ENCODE measurements at regions not wholly inside any gene's neighbourhood (a gene's known extent, or its start where the extent isn't known, plus 50 kb on each side); places are given as distances from the start of the nearest gene placed in this dataset.

GRCh38 chr2:516944-517343 lies 160.3 kb downstream of the TMEM18 start:
- DNase-seq (ENCODE audit: extremely low read depth in 1 of 2, low read depth in 1 of 2): no peak

DNA sequence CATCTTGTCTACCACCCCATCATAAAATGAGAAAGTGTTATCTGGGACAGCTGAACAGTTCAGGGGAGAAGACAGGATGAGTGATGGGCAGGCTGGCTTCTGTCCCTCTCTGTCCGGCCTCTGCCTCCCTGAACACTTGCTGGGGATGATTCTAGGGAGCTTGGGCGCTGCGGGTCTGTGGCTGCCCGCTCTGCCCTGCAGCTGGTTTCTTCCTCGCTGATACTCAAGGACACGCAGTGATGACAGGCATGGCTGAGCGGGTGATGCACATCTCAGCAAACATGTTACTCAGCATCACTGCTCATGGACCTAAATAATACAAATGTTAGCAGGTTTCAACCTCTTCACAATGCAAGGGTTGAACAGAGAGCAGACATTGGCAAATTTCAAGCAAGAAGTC lies 161.1 kb downstream of the TMEM18 start:
- no peak for DNase-seq (ENCODE audit: extremely low read depth in 1 of 2, low read depth in 1 of 2)

DNA sequence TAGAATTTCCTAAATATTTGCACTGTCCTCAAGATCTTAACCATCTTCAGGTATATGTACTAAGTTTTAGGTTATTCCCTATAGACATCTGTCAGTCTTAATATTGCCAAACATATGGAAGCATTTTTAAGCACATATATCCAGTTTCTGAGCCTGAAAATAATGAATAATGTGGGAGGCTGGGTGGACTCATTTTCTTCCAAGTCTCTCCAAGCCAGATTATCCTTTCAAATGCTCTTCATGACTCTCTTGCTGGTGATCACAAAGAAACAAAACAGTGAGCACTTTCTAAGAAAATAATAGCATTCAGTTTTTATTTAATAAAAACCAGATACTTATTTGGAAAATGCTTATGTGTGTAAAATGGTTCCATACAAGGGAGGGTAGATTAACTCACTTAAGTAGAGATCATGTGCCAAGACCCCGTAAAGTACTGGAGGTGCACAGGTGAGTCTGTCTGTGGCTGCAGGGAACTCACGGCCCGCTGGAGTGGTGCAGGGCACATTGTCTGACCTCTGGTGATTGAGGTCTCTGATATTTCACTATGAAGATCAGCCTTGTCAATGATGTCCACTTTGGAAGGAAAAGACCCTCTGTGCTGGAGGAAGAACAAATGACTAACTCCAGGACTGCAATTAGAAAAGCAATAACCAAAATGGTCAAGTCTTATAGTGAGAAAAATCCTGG lies 161.6 kb downstream of the TMEM18 start:
- DNase-seq (ENCODE audit: extremely low read depth in 1 of 2, low read depth in 1 of 2): no peak

DNA sequence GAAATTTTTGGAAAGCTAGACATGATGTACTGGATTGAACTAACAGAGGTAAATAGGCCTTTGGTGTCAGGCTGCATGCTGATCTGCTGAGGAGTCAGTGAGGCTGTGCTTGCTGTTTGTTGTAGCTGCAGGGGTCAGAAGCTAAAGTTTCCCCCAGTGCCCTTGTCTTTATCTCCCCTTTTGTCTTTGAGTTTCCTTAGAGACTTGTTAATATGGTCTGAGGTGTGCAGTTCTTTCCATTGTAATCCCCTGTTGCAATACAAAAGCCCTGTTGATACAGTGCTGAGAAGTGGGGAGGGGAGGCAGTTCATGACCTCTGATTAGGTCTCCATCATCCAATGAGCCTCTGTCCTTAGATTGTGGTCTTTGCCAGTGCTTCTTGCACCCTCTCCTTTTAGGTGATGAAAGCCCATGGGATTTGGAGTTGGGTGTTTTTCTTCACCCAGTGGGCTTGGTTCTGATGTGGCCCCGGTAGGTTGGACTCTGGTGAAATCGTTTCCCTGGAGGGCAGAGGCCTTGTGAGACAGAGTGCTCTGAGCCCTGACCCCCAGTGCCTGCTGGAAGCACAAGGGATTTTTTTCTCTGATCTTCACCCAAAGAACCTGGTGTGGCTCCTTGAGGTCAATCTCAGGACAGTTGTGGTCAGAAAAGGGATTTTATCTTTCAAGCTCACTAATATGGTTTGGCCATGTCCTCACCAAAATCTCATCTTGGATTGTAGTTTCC lies 163.1 kb downstream of the TMEM18 start:
- DNase-seq (ENCODE audit: extremely low read depth in 1 of 2, low read depth in 1 of 2): no peak

DNA sequence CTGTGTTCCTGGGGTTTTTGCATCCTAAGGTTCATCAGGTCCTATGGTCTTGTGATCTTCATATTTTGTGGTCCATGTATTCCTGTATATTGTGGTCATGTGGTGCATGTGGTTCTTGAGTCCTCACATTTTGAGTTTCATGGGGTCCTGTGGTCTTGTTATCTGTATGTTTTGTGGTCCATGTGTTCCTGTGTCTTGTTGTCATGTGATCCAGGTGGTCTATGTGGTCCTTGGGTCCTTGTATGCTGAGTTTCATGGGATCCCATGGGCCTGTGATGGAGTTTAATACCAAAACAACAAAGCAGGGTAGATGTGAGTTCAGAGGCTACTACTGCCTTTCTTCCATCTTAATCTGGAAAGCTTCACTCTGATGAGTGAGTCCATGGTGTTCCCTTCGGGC lies 166.4 kb downstream of the TMEM18 start:
- DNase-seq (ENCODE audit: extremely low read depth in 1 of 2, low read depth in 1 of 2): no peak

GRCh38 chr2:509888-510287 lies 167.3 kb downstream of the TMEM18 start:
- DNase-seq (ENCODE audit: extremely low read depth in 1 of 2, low read depth in 1 of 2): no peak

GRCh38 chr2:508121-508520 lies 169.1 kb downstream of the TMEM18 start:
- DNase-seq (ENCODE audit: extremely low read depth in 1 of 2, low read depth in 1 of 2): no peak

GRCh38 chr2:506866-507265 lies 170.3 kb downstream of the TMEM18 start:
- no peak for DNase-seq (ENCODE audit: extremely low read depth in 1 of 2, low read depth in 1 of 2)

GRCh38 chr2:506451-506850 lies 170.8 kb downstream of the TMEM18 start:
- DNase-seq (ENCODE audit: extremely low read depth in 1 of 2, low read depth in 1 of 2): no peak

DNA sequence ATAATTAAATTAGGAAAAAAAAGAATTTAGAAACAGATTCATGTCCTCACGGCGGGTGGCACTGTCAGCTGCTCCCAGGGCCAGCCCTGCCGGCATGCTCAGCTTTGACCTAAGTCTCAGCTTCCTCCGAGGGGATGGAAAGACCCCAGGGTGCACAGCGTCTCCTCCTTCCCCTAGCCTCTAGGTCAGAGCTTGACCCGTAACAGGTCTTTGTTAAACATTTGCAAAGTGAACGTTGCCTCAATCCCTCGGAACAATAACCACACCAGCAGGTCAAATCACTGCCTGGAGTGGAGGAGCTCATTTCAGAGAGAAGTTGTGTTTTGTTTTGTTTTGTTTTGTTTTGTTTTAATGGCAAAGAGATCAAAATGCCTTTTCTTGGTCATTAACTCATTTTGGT lies 171.3 kb downstream of the TMEM18 start:
- no peak for DNase-seq (ENCODE audit: extremely low read depth in 1 of 2, low read depth in 1 of 2)

GRCh38 chr2:503288-503999 lies 173.8 kb downstream of the TMEM18 start:
- DNase-seq (ENCODE audit: extremely low read depth in 1 of 2, low read depth in 1 of 2): no peak

DNA sequence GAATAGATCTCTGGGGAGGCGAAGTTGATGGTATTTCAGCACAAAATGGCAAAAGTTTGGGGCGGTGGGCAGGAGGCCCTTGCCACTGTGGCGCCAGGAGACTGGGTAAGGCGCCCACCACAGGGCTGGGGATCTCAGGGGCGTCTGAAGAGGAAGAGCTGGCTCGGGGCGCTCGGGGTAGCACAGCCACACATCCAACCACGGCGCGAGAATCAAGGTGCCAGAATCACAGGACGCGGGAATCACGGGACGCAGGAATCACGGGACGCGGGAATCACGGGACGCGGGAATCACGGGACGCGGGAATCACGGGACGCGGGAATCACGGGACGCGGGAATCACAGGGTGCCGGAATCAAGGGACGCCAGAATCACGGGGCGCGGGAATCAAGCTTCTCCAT lies 174.4 kb downstream of the TMEM18 start:
- DNase-seq (ENCODE audit: extremely low read depth in 1 of 2, low read depth in 1 of 2): no peak

- no peak for DNase-seq (ENCODE audit: extremely low read depth in 1 of 2, low read depth in 1 of 2)
Measured at GRCh38 chr2:501667-502066, 175.5 kb downstream of the TMEM18 start.

DNA sequence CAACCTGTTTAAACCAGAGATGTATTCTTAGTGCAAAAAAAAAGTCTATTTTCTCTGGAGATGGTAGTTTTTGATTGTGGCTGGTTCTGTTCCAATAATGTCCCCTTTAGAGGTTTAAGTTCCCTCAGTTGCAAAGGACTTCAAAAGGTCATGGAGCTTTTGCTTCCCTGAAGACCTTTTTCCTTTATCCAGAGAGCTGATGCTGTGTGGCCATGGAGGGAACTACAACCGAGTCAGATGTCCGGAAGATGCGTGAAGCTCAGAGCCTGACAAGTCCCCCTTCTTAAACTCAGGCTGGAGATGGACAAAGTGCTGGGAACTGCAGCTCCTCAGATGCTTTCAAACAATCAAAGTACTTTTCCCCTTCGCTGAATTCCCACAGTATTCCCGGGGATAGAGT lies 176.1 kb downstream of the TMEM18 start:
- DNase-seq (ENCODE audit: extremely low read depth in 1 of 2, low read depth in 1 of 2): no peak

DNA sequence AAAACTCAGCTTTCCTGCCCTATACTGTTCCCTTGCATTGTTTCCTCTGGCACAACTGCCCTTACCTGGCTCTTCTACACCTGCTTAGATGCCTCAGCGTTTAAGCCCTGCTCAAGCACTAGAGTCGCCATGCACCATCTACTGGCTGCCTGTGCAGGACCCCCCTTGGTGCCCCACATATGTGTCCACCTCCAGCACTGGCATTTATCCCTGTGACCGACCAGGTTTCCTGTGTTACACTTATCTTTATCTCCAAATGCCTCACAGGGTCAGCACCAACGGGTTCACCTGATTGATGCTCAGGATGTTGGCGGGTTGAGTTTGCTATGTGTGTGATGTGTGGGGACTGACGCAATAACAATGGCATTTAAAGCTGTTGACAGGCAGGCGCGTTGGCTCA lies 177.5 kb downstream of the TMEM18 start:
- DNase-seq (ENCODE audit: extremely low read depth in 1 of 2, low read depth in 1 of 2): no peak

- DNase-seq (ENCODE audit: extremely low read depth in 1 of 2, low read depth in 1 of 2): no peak
Measured at GRCh38 chr2:498493-499178, 178.6 kb downstream of the TMEM18 start.

- no peak for DNase-seq (ENCODE audit: extremely low read depth in 1 of 2, low read depth in 1 of 2)
Measured at GRCh38 chr2:497770-498492, 179.3 kb downstream of the TMEM18 start.

GRCh38 chr2:496729-497128 lies 180.5 kb downstream of the TMEM18 start:
- DNase-seq (ENCODE audit: extremely low read depth in 1 of 2, low read depth in 1 of 2): no peak

DNA sequence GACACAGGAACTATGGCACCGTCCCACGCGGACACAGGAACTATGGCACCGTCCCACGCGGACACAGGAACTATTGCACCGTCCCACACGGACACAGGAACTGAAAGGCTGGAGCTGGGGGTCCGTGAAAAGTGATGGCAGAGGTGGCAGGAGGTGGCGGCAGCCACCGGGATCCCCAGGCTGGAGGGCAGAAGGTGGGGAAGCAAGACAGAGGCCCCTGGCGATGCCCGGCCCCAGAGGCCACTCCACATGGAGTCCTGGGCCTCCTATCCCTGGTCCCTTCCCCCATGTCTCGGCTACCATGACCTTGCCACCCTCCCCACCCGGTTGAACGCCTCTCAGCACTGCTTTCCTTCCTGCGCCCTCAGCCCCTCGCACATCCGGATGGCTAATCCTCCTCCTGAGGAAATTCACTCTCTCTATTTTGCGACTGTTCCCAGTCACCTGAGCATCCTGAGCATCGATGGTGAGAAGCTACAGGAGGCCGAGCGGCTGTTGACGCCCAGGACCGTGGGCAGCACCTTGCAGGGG lies 181.4 kb downstream of the TMEM18 start:
- no peak for DNase-seq (ENCODE audit: extremely low read depth in 1 of 2, low read depth in 1 of 2)

DNA sequence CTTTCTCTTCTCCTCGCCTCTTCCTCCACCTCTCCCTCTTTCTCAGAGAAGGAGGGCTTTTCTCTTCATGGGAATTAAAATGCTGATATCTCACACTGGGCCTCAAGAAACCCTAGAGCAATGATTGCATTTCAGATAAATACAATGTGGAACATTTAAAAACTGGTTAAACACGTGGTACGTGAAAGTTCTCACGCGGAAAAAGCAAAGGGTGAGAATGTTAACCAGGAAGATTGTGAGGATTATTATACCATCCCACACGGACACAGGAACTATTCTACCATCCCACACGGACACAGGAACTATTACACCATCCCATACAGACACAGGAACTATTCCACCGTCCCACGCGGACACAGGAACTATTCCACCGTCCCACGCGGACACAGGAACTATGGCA lies 182.4 kb downstream of the TMEM18 start:
- DNase-seq (ENCODE audit: extremely low read depth in 1 of 2, low read depth in 1 of 2): no peak

DNA sequence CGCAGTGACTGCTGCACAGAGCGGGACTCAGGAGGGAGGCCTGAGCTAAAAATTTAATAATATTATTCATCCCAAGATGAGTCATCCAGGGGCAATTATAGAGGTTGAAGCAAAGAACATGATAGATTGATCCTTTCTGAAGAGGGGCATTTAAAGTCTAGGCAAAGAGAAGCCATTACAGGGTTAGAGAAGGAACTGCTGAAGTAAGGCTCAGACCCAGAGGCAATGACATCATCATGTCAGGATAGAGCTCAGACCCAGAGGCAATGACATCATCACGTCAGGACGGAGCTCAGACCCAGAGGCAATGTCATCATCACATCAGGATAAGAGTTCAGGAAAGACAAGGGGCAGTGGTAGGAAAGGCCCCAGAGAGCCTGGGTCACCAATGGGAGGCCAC lies 184.0 kb downstream of the TMEM18 start:
- no peak for DNase-seq (ENCODE audit: extremely low read depth in 1 of 2, low read depth in 1 of 2)
